ENCODE measurements at regions not wholly inside any gene's neighbourhood (a gene's known extent, or its start where the extent isn't known, plus 50 kb on each side); places are given as distances from the start of the nearest gene placed in this dataset.
"Not testable (repeated sequence)": the region's sequence is repeated elsewhere in the genome, so short reads cannot be mapped to it uniquely, and the experiment has no call there.

DNA sequence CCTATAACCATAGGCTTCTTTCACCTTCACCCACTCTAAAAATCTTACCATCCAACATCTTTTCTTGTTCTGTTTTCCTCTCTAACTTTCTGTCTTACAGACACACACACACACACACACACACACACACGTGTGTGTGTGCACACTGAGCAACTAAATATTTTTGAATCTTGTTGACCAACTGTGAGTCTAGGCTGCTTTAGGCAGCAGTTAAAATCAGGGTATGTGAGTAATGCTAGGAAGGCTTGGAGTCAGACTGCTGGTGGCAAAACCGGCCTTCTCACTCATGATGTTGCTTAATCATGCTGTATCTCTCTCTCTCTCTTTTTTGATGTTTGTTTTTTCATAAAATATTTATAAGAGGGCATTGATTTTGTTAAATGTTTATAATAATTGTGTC lies 103.1 kb upstream of the TBX18 start:
- DNase-seq = no peak
- Histone ChIP-seq H3K4me3 (ENCODE audit: low read depth, low read length) (no peak overlapping the region), H3K36me3 (no peaks in the 10 kb centered on the region), H3K27me3 (ENCODE audit: insufficient read depth, low read depth, severe bottlenecking) (no peaks in the 10 kb centered on the region), H3K27ac (no peak overlapping the region), H3K9me3 (ENCODE audit: severe bottlenecking) (no peaks in the 10 kb centered on the region)
- no peak for TF ChIP-seq CTCF (IDR thresholded peaks at IDR 0.05; ENCODE audit: low read depth, low read length)

- H3K27ac ChIP-seq = no peak overlapping the region
Measured at GRCh38 chr6:84866715-84867114, 102.3 kb upstream of the TBX18 start.

GRCh38 chr6:84865372-84865771 lies 101.0 kb upstream of the TBX18 start:
- H3K36me3 ChIP-seq; H3K4me3 ChIP-seq (ENCODE audit: low read depth, low read length); H3K27me3 ChIP-seq (ENCODE audit: insufficient read depth, low read depth, severe bottlenecking); H3K27ac ChIP-seq; DNase-seq; H3K9me3 ChIP-seq (ENCODE audit: severe bottlenecking): not testable (repeated sequence)

More at GRCh38 chr6:84866715-84867114, 102.3 kb upstream of the TBX18 start:
- Histone ChIP-seq H3K36me3 (no peaks in the 10 kb centered on the region), H3K9me3 (ENCODE audit: severe bottlenecking) (no peaks in the 10 kb centered on the region), H3K4me3 (ENCODE audit: low read depth, low read length) (no peak overlapping the region), H3K27me3 (ENCODE audit: insufficient read depth, low read depth, severe bottlenecking) (no peaks in the 10 kb centered on the region)
- no peak for DNase-seq
- TF ChIP-seq CTCF (IDR thresholded peaks at IDR 0.05; ENCODE audit: low read depth, low read length) = no peak

DNA sequence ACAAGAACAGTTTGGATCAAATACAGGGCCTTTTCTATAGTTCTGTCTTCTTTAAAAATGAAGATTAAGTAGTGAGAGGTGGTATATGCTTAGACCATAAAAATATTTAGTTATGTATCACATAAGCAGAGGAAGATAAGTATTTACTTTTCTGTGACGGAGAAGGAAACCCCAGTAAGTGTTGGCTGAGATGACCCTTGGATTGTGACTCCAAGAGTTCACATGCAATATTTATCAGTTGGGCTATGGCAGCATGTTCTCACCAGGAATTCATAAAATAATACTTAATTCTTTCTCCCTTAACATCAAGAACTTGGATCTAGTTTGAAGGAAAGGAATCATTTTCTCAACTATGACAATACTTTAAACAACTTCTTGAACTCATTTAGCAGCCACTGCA lies 98.4 kb upstream of the TBX18 start:
- TF ChIP-seq CTCF (IDR thresholded peaks at IDR 0.05; ENCODE audit: low read depth, low read length) = no peak
- H3K27me3 ChIP-seq (ENCODE audit: insufficient read depth, low read depth, severe bottlenecking) = no peaks in the 10 kb centered on the region
- H3K36me3 ChIP-seq = no peaks in the 10 kb centered on the region
- DNase-seq = no peak
- H3K27ac ChIP-seq = no peak overlapping the region
- no peak overlapping the region for H3K4me3 ChIP-seq (ENCODE audit: low read depth, low read length)
- no peaks in the 10 kb centered on the region for H3K9me3 ChIP-seq (ENCODE audit: severe bottlenecking)

GRCh38 chr6:84860920-84861319 lies 96.5 kb upstream of the TBX18 start:
- no peak overlapping the region for H3K4me3 ChIP-seq (ENCODE audit: low read depth, low read length)
- no peaks in the 10 kb centered on the region for H3K36me3 ChIP-seq
- no peak for TF ChIP-seq CTCF (IDR thresholded peaks at IDR 0.05; ENCODE audit: low read depth, low read length)
- no peak overlapping the region for H3K27ac ChIP-seq
- no peak for DNase-seq
- H3K9me3 ChIP-seq (ENCODE audit: severe bottlenecking) = no peaks in the 10 kb centered on the region
- no peaks in the 10 kb centered on the region for H3K27me3 ChIP-seq (ENCODE audit: insufficient read depth, low read depth, severe bottlenecking)

- H3K4me3 ChIP-seq (ENCODE audit: low read depth, low read length) = no peak overlapping the region
- no peaks in the 10 kb centered on the region for H3K9me3 ChIP-seq (ENCODE audit: severe bottlenecking)
- TF ChIP-seq CTCF (IDR thresholded peaks at IDR 0.05; ENCODE audit: low read depth, low read length) = no peak
- H3K36me3 ChIP-seq = no peaks in the 10 kb centered on the region
- H3K27me3 ChIP-seq (ENCODE audit: insufficient read depth, low read depth, severe bottlenecking) = no peaks in the 10 kb centered on the region
- DNase-seq = no peak
- no peak overlapping the region for H3K27ac ChIP-seq
Measured at GRCh38 chr6:84860509-84860908, 96.1 kb upstream of the TBX18 start.
